HEK293 (cell line): ENCODE measurements at regions not wholly inside any gene's neighbourhood (a gene's known extent, or its start where the extent isn't known, plus 50 kb on each side); places are given as distances from the start of the nearest gene placed in this dataset.

Experiments used
- CTCF ChIA-PET: fragments of 350-600 bp; formaldehyde crosslinking; extraction: SDS; loops from one replicate; lab custom pipeline; 2021; ENCODE audit warnings: antibody characterized with exemption; lab: Yijun Ruan, JAX
- POLR2A ChIA-PET: fragments of 300-600 bp; formaldehyde crosslinking; extraction: SDS; loops from one replicate; lab custom pipeline; 2020; ENCODE audit warnings: antibody characterized with exemption, inconsistent platforms; lab: Yijun Ruan, JAX
- H3K27ac ChIP-seq: fragments of 200-500 bp; sonication (Bioruptor generic); 2 replicates; pipeline ENCODE4 v1.5.1; 2014; ENCODE audit warnings: low read depth, low read length, control low read depth, inconsistent platforms; ENCODE audit errors: extremely low read depth
- H3K36me3 ChIP-seq, 2 experiments: fragments of 200-500 bp in 1 of 2; sonication (Bioruptor generic) in 1 of 2; 1 replicate in 1 of 2; 2 replicates in 1 of 2; pipeline ENCODE4 v1.5.1; 2014 to 2017; ENCODE audit warnings: inconsistent platforms in 2 of 2, low read length in 2 of 2; ENCODE audit not compliant: control insufficient read depth in 2 of 2, insufficient read depth in 1 of 2
- H3K4me1 ChIP-seq: fragments of 200-500 bp; sonication (Bioruptor generic); 2 replicates; pipeline ENCODE4 v1.5.1; 2014; ENCODE audit warnings: mild to moderate bottlenecking, low read length, inconsistent platforms; ENCODE audit not compliant: control insufficient read depth, insufficient read depth
- H3K4me3 ChIP-seq: 2 replicates; pipeline ENCODE4 v1.5.1; 2011; ENCODE audit warnings: low read depth, mild to moderate bottlenecking, control low read depth, low read length, moderate library complexity
- H3K9me3 ChIP-seq: fragments of 200-500 bp; sonication (Bioruptor generic); 2 replicates; pipeline ENCODE4 v1.5.1; 2014; ENCODE audit warnings: low read depth, low read length, inconsistent platforms; ENCODE audit not compliant: control insufficient read depth, insufficient read depth
- ELK4 ChIP-seq: IDR thresholded peaks from 2 replicates; pipeline ENCODE4 v1.6.1; 2011; ENCODE audit warnings: mild to moderate bottlenecking, low read depth, low read length, borderline replicate concordance
- HOXA7 ChIP-seq: sonication (generic); formaldehyde crosslinking; IDR thresholded peaks from 2 replicates; pipeline ENCODE4 v1.8.1; 2022; ENCODE audit warnings: missing genetic modification reagents, borderline replicate concordance
- MZF1 ChIP-seq: fragments of 450-650 bp; formaldehyde crosslinking; IDR thresholded peaks from 2 replicates; pipeline ENCODE4 v1.5.1; 2017; ENCODE audit warnings: missing biosample characterization, missing genetic modification characterization, borderline replicate concordance
- PRDM1 ChIP-seq: fragments of 450-650 bp; formaldehyde crosslinking; IDR thresholded peaks from 2 replicates; pipeline ENCODE4; 2016; ENCODE audit warnings: missing biosample characterization, missing genetic modification characterization
- RBAK ChIP-seq: fragments of 450-650 bp; formaldehyde crosslinking; IDR thresholded peaks from 2 replicates; pipeline ENCODE4 v1.5.1; 2016; ENCODE audit warnings: missing biosample characterization, missing genetic modification characterization
- TCF7L2 ChIP-seq: IDR thresholded peaks from 2 replicates; pipeline ENCODE4 v1.6.1; 2011; ENCODE audit warnings: low read depth, mild to moderate bottlenecking, inconsistent platforms, low read length, moderate library complexity, borderline replicate concordance
- TRIM28 ChIP-seq: IDR thresholded peaks from 2 replicates; pipeline ENCODE4 v1.6.1; 2011; ENCODE audit warnings: low read length, control low read depth, borderline replicate concordance
- YY2 ChIP-seq: fragments of 450-650 bp; formaldehyde crosslinking; IDR thresholded peaks from 2 replicates; pipeline ENCODE4 v1.5.1; 2016; ENCODE audit warnings: missing biosample characterization, missing genetic modification characterization
- ZBTB1 ChIP-seq: fragments of 450-650 bp; formaldehyde crosslinking; IDR thresholded peaks from 2 replicates; pipeline ENCODE4 v1.5.1; 2016; ENCODE audit warnings: missing biosample characterization, missing genetic modification characterization
- ZBTB44 ChIP-seq: fragments of 450-650 bp; IDR thresholded peaks from 2 replicates; pipeline ENCODE4 v1.5.1; 2018; ENCODE audit warnings: missing biosample characterization, mild to moderate bottlenecking, missing genetic modification characterization
- ZBTB48 ChIP-seq: fragments of 450-650 bp; formaldehyde crosslinking; IDR thresholded peaks from 2 replicates; pipeline ENCODE4 v1.5.1; 2016; ENCODE audit warnings: missing biosample characterization, missing genetic modification characterization
- ZNF10 ChIP-seq: fragments of 450-650 bp; formaldehyde crosslinking; IDR thresholded peaks from 2 replicates; pipeline ENCODE4 v1.5.1; 2017; ENCODE audit warnings: missing biosample characterization, missing genetic modification characterization
- ZNF114 ChIP-seq: fragments of 450-650 bp; formaldehyde crosslinking; IDR thresholded peaks from 2 replicates; pipeline ENCODE4 v1.5.0; 2017; ENCODE audit warnings: missing biosample characterization, missing genetic modification characterization
- ZNF19 ChIP-seq: fragments of 450-650 bp; formaldehyde crosslinking; IDR thresholded peaks from 2 replicates; pipeline ENCODE4; 2016; ENCODE audit warnings: missing biosample characterization, missing genetic modification characterization, low read depth
- ZNF335 ChIP-seq: fragments of 450-650 bp; formaldehyde crosslinking; conservative IDR thresholded peaks from 2 replicates; pipeline ENCODE4 v1.5.1; 2016; ENCODE audit warnings: missing biosample characterization, missing genetic modification characterization
- ZNF398 ChIP-seq: fragments of 450-650 bp; formaldehyde crosslinking; IDR thresholded peaks from 2 replicates; pipeline ENCODE4 v1.5.1; 2017; ENCODE audit warnings: missing biosample characterization, missing genetic modification characterization
- ZNF423 ChIP-seq: fragments of 450-650 bp; formaldehyde crosslinking; IDR thresholded peaks from 2 replicates; pipeline ENCODE4 v1.5.1; 2016; ENCODE audit warnings: missing biosample characterization, missing genetic modification characterization
- ZNF530 ChIP-seq: fragments of 450-650 bp; formaldehyde crosslinking; IDR thresholded peaks from 2 replicates; pipeline ENCODE4 v1.5.1; 2016; ENCODE audit warnings: low read depth, missing biosample characterization, missing genetic modification characterization
- ZNF544 ChIP-seq: fragments of 450-650 bp; formaldehyde crosslinking; IDR thresholded peaks from 2 replicates; pipeline ENCODE4 v1.5.0; 2017; ENCODE audit warnings: missing biosample characterization, missing genetic modification characterization
- ZNF624 ChIP-seq: fragments of 450-650 bp; formaldehyde crosslinking; IDR thresholded peaks from 2 replicates; pipeline ENCODE4 v1.5.1; 2017; ENCODE audit warnings: missing biosample characterization, missing genetic modification characterization
- ZNF645 ChIP-seq: fragments of 450-650 bp; formaldehyde crosslinking; IDR thresholded peaks from 2 replicates; pipeline ENCODE4; 2016; ENCODE audit warnings: missing biosample characterization, missing genetic modification characterization
- ZNF658 ChIP-seq: fragments of 450-650 bp; formaldehyde crosslinking; IDR thresholded peaks from 2 replicates; pipeline ENCODE4; 2016; ENCODE audit warnings: missing biosample characterization, missing genetic modification characterization
- ZNF692 ChIP-seq: fragments of 450-650 bp; formaldehyde crosslinking; IDR thresholded peaks from 2 replicates; pipeline ENCODE4 v1.5.1; 2016; ENCODE audit warnings: missing biosample characterization, missing genetic modification characterization
- ZNF701 ChIP-seq: fragments of 450-650 bp; formaldehyde crosslinking; IDR thresholded peaks from 2 replicates; pipeline ENCODE4 v1.5.1; 2016; ENCODE audit warnings: missing biosample characterization, missing genetic modification characterization
- ZSCAN16 ChIP-seq: fragments of 450-650 bp; formaldehyde crosslinking; IDR thresholded peaks from 2 replicates; pipeline ENCODE4 v1.5.1; 2016; ENCODE audit warnings: missing biosample characterization, missing genetic modification characterization
- ZSCAN23 ChIP-seq: fragments of 450-650 bp; formaldehyde crosslinking; IDR thresholded peaks from 2 replicates; pipeline ENCODE4 v1.5.1; 2016; ENCODE audit warnings: missing biosample characterization, missing genetic modification characterization

GRCh38 chr9:110143950-110144545 is 63.9 kb downstream of the C9orf152 start:
- Histone ChIP-seq H3K36me3 (no peaks in the 10 kb centered on the region), H3K9me3 (no peaks in the 10 kb centered on the region), H3K4me1 (no peaks in the 10 kb centered on the region), H3K4me3 (no peak overlapping the region), H3K27ac (no peak overlapping the region)
- TF ChIP-seq ZNF398 (tag by site-specific recombination) = no peak
- TF ChIP-seq TRIM28 = no peak
- TF ChIP-seq ZNF423 (tag by site-specific recombination) = no peak
- TF ChIP-seq ZBTB44 (tag by site-specific recombination) = no peak
- no peak for TF ChIP-seq ZNF701 (tag by site-specific recombination)
- TF ChIP-seq ZNF624 = no peak
- TF ChIP-seq ZNF335 (tag by site-specific recombination) = no peak
- TF ChIP-seq RBAK (tag by site-specific recombination) = no peak
- TF ChIP-seq YY2 (tag by site-specific recombination) = no peak
- TF ChIP-seq ZNF692 = no peak
- no peak for TF ChIP-seq TCF7L2
- CTCF ChIA-PET = interaction anchor here (0.7 to 2.4 kb wide), 4 partner anchors 9 to 241 kb away, joined by 3 to 19 read pairs (median 4); no protein-coding TSS in a partner anchor
- POLR2A ChIA-PET = no interaction called here

GRCh38 chr9:110146373-110146772 is 61.6 kb downstream of the C9orf152 start:
- H3K4me1 ChIP-seq = no peaks in the 10 kb centered on the region
- H3K36me3 ChIP-seq = peaks cover 0 to 4% of the 10 kb centered on the region in 2 experiments; a peak in 1 of 3 replicates
- TF ChIP-seq ZNF114 (tag by site-specific recombination) (no peak), PRDM1 (tag by site-specific recombination) (no peak), ZBTB48 (tag by site-specific recombination) (no peak), ZNF544 (tag by site-specific recombination) (no peak), ZNF19 (tag by site-specific recombination) (no peak), ZSCAN16 (tag by site-specific recombination) (no peak), ZBTB1 (tag by site-specific recombination) (no peak), ELK4 (no peak), ZNF10 (tag by site-specific recombination) (no peak), HOXA7 (CRISPR knock-in tag) (no peak), ZNF658 (tag by site-specific recombination) (no peak), ZNF530 (tag by site-specific recombination) (no peak), MZF1 (tag by site-specific recombination) (no peak), ZNF645 (tag by site-specific recombination) (no peak), ZSCAN23 (tag by site-specific recombination) (no peak)
- ChIA-PET CTCF (no interaction called here), POLR2A (no interaction called here)
- H3K9me3 ChIP-seq = no peaks in the 10 kb centered on the region
- no peak overlapping the region for H3K27ac ChIP-seq
- H3K4me3 ChIP-seq = no peak overlapping the region
